Natural killer cell treated with Interleukin-12 subunit alpha and Interleukin-12 subunit beta and Interleukin-15 and Interleukin-18, amount 100 ng/mL, for 72 hours (primary cell): ENCODE measurements at regions not wholly inside any gene's neighbourhood (a gene's known extent, or its start where the extent isn't known, plus 50 kb on each side); places are given as distances from the start of the nearest gene placed in this dataset.

Experiments
- ATAC-seq, 2 donors: fragments of 150-1000 bp; cut with Tn5 transposase in 1 of 2; sonication (Bioruptor Pico), chemical (Tn5 transposase) in 1 of 2; 2 replicates each; pipeline ENCODE4 v1.10.0; 2021
- DNase-seq: peaks from one replicate; pipeline ENCODE4 v3.0.0; 2022; ENCODE audit warnings: low spot score
- H3K27ac Mint-ChIP-seq, 2 donors: 1 replicate in 1 of 2; 2 replicates in 1 of 2; pipeline ENCODE4 v1.8.0; 2022; ENCODE audit warnings: mixed read lengths in 2 of 2, mild to moderate bottlenecking in 1 of 2, moderate library complexity in 1 of 2
- H3K27me3 Mint-ChIP-seq, 2 donors: 1 replicate in 1 of 2; 2 replicates in 1 of 2; pipeline ENCODE4 v1.8.0; 2022; ENCODE audit warnings: mixed read lengths in 2 of 2
- H3K36me3 Mint-ChIP-seq: one replicate; pipeline ENCODE4 v1.8.0; 2022; ENCODE audit warnings: mixed read lengths
- H3K4me1 Mint-ChIP-seq, 2 donors: 1 replicate in 1 of 2; 2 replicates in 1 of 2; pipeline ENCODE4 v1.8.0; 2022; ENCODE audit warnings: low read depth in 2 of 2, mixed read lengths in 2 of 2, mild to moderate bottlenecking in 1 of 2
- H3K4me3 Mint-ChIP-seq: one replicate; pipeline ENCODE4 v1.8.0; 2022; ENCODE audit warnings: mixed read lengths
- H3K9me3 Mint-ChIP-seq: 2 replicates; pipeline ENCODE4 v1.8.0; 2022; ENCODE audit warnings: mixed read lengths

GRCh38 chr21:41677671-41678015, 89.2 kb downstream of the RIPK4 start:
- DNase-seq (no peak), ATAC-seq (no peak)
- H3K4me3 Mint-ChIP-seq = no peak overlapping the region
- H3K9me3 Mint-ChIP-seq = peaks cover 2% of the 10 kb centered on the region
- peaks cover 0 to 4% of the 10 kb centered on the region in 2 donors for H3K27me3 Mint-ChIP-seq
- peaks cover 2% of the 10 kb centered on the region in 2 donors for H3K4me1 Mint-ChIP-seq
- H3K27ac Mint-ChIP-seq = no peak overlapping the region
- no peaks in the 10 kb centered on the region for H3K36me3 Mint-ChIP-seq

GRCh38 chr21:41676198-41676597, 90.7 kb downstream of the RIPK4 start:
- H3K27ac Mint-ChIP-seq = no peak overlapping the region

GRCh38 chr21:41675574-41675973, 91.3 kb downstream of the RIPK4 start:
- DNase-seq (no peak), ATAC-seq (no peak)
- H3K4me1 Mint-ChIP-seq = peaks cover 12 to 14% of the 10 kb centered on the region in 2 donors
- H3K27ac Mint-ChIP-seq = no peak overlapping the region
- H3K36me3 Mint-ChIP-seq = no peaks in the 10 kb centered on the region
- no peak overlapping the region for H3K4me3 Mint-ChIP-seq
- H3K27me3 Mint-ChIP-seq = peaks cover 5 to 9% of the 10 kb centered on the region in 2 donors
- H3K9me3 Mint-ChIP-seq = peaks cover 4% of the 10 kb centered on the region

More at GRCh38 chr21:41676198-41676597, 90.7 kb downstream of the RIPK4 start:
- DNase-seq (no peak), ATAC-seq (no peak)
- no peak overlapping the region for H3K4me3 Mint-ChIP-seq
- peaks cover 4% of the 10 kb centered on the region for H3K9me3 Mint-ChIP-seq
- H3K36me3 Mint-ChIP-seq = no peaks in the 10 kb centered on the region
- H3K27me3 Mint-ChIP-seq = peaks cover under 1 to 9% of the 10 kb centered on the region in 2 donors
- H3K4me1 Mint-ChIP-seq = peaks cover 12 to 14% of the 10 kb centered on the region in 2 donors

GRCh38 chr21:41674402-41674801, 92.5 kb downstream of the RIPK4 start:
- Mint-ChIP-seq H3K9me3 (peaks cover 4% of the 10 kb centered on the region), H3K27ac (no peak overlapping the region), H3K4me1 (peaks cover 12 to 14% of the 10 kb centered on the region in 2 donors), H3K4me3 (no peak overlapping the region), H3K27me3 (peaks cover 5 to 9% of the 10 kb centered on the region in 2 donors), H3K36me3 (no peaks in the 10 kb centered on the region)
- no peak for DNase-seq
- no peak for ATAC-seq

GRCh38 chr21:41673596-41674335, 93.1 kb downstream of the RIPK4 start:
- no peak overlapping the region for H3K27ac Mint-ChIP-seq
- peaks cover 4% of the 10 kb centered on the region for H3K9me3 Mint-ChIP-seq
- H3K27me3 Mint-ChIP-seq = peaks cover 5 to 9% of the 10 kb centered on the region in 2 donors
- no peak overlapping the region for H3K4me3 Mint-ChIP-seq
- DNase-seq = no peak
- no peak for ATAC-seq
- H3K4me1 Mint-ChIP-seq = peaks cover 12 to 14% of the 10 kb centered on the region in 2 donors
- H3K36me3 Mint-ChIP-seq = no peaks in the 10 kb centered on the region

GRCh38 chr21:41673071-41673470, 93.8 kb downstream of the RIPK4 start:
- H3K27ac Mint-ChIP-seq = no peak overlapping the region
- H3K27me3 Mint-ChIP-seq = peaks cover 5 to 9% of the 10 kb centered on the region in 2 donors
- peaks cover 12 to 14% of the 10 kb centered on the region in 2 donors for H3K4me1 Mint-ChIP-seq
- no peaks in the 10 kb centered on the region for H3K36me3 Mint-ChIP-seq
- no peak for DNase-seq
- no peak overlapping the region for H3K4me3 Mint-ChIP-seq
- peaks cover 4% of the 10 kb centered on the region for H3K9me3 Mint-ChIP-seq
- no peak for ATAC-seq

- no peak for ATAC-seq
- Mint-ChIP-seq H3K4me1 (peaks cover 12 to 14% of the 10 kb centered on the region in 2 donors), H3K27ac (no peak overlapping the region), H3K27me3 (peaks cover 5 to 8% of the 10 kb centered on the region in 2 donors), H3K9me3 (peaks cover 4% of the 10 kb centered on the region), H3K4me3 (no peak overlapping the region), H3K36me3 (no peaks in the 10 kb centered on the region)
- DNase-seq = no peak
These were observed 94.3 kb downstream of the RIPK4 start for GRCh38 chr21:41672543-41672915.

- Mint-ChIP-seq H3K27me3 (peaks cover 5% of the 10 kb centered on the region in 2 donors), H3K9me3 (peaks cover 4% of the 10 kb centered on the region), H3K4me3 (no peak overlapping the region), H3K4me1 (peaks cover 12 to 14% of the 10 kb centered on the region in 2 donors), H3K36me3 (no peaks in the 10 kb centered on the region), H3K27ac (no peak overlapping the region)
- peak in 1 of 2 donors; percentile 3 for ATAC-seq
- no peak for DNase-seq
These were observed 94.9 kb downstream of the RIPK4 start for GRCh38 chr21:41671859-41672542.

GRCh38 chr21:41671212-41671762, 95.6 kb downstream of the RIPK4 start:
- no peak overlapping the region for H3K4me3 Mint-ChIP-seq
- ATAC-seq = no peak
- H3K27me3 Mint-ChIP-seq = peaks cover 5% of the 10 kb centered on the region in 2 donors
- no peaks in the 10 kb centered on the region for H3K36me3 Mint-ChIP-seq
- peaks cover 4% of the 10 kb centered on the region for H3K9me3 Mint-ChIP-seq
- no peak for DNase-seq
- H3K27ac Mint-ChIP-seq = no peak overlapping the region
- H3K4me1 Mint-ChIP-seq = peaks cover 12 to 14% of the 10 kb centered on the region in 2 donors

GRCh38 chr21:41670056-41670805, 96.6 kb downstream of the RIPK4 start:
- no peaks in the 10 kb centered on the region for H3K36me3 Mint-ChIP-seq
- peaks cover 12 to 14% of the 10 kb centered on the region in 2 donors for H3K4me1 Mint-ChIP-seq
- ATAC-seq (no peak), DNase-seq (peak; percentile 53)
- H3K9me3 Mint-ChIP-seq = peaks cover 4% of the 10 kb centered on the region
- H3K27me3 Mint-ChIP-seq = peaks cover 5% of the 10 kb centered on the region in 2 donors
- no peak overlapping the region for H3K4me3 Mint-ChIP-seq
- no peak overlapping the region for H3K27ac Mint-ChIP-seq

GRCh38 chr21:41669533-41669830, 97.4 kb downstream of the RIPK4 start:
- Mint-ChIP-seq H3K27ac (no peak overlapping the region), H3K36me3 (no peaks in the 10 kb centered on the region), H3K4me1 (peaks cover 12 to 14% of the 10 kb centered on the region in 2 donors), H3K4me3 (no peak overlapping the region), H3K27me3 (peaks cover 5% of the 10 kb centered on the region in 2 donors), H3K9me3 (peaks cover 4% of the 10 kb centered on the region)
- peak; percentile 10 for DNase-seq
- ATAC-seq = no peak

GRCh38 chr21:41668686-41669532, 97.9 kb downstream of the RIPK4 start:
- DNase-seq = peak; percentile 49
- Mint-ChIP-seq H3K4me1 (peaks cover 12 to 14% of the 10 kb centered on the region in 2 donors), H3K4me3 (no peak overlapping the region)

GRCh38 chr21:41668051-41668541, 98.8 kb downstream of the RIPK4 start:
- ATAC-seq = no peak
- Mint-ChIP-seq H3K4me1 (peaks cover 12 to 14% of the 10 kb centered on the region in 2 donors), H3K27ac (no peak overlapping the region), H3K4me3 (no peak overlapping the region), H3K27me3 (peaks cover 5% of the 10 kb centered on the region in 2 donors), H3K36me3 (no peaks in the 10 kb centered on the region), H3K9me3 (peaks cover 4% of the 10 kb centered on the region)
- peak; percentile 47 for DNase-seq

More at GRCh38 chr21:41668686-41669532, 97.9 kb downstream of the RIPK4 start:
- Mint-ChIP-seq H3K27me3 (peaks cover 5% of the 10 kb centered on the region in 2 donors), H3K9me3 (peaks cover 4% of the 10 kb centered on the region), H3K36me3 (no peaks in the 10 kb centered on the region), H3K27ac (no peak overlapping the region)
- no peak for ATAC-seq
